ENCODE measurements at regions not wholly inside any gene's neighbourhood (a gene's known extent, or its start where the extent isn't known, plus 50 kb on each side); places are given as distances from the start of the nearest gene placed in this dataset. TPM values are rescaled to one million over a fixed set of nuclear protein-coding genes. Genes with fewer than 3 reads are reported as not detected.
"Not testable (repeated sequence)": the region's sequence is repeated elsewhere in the genome, so short reads cannot be mapped to it uniquely, and the experiment has no call there.

DNA sequence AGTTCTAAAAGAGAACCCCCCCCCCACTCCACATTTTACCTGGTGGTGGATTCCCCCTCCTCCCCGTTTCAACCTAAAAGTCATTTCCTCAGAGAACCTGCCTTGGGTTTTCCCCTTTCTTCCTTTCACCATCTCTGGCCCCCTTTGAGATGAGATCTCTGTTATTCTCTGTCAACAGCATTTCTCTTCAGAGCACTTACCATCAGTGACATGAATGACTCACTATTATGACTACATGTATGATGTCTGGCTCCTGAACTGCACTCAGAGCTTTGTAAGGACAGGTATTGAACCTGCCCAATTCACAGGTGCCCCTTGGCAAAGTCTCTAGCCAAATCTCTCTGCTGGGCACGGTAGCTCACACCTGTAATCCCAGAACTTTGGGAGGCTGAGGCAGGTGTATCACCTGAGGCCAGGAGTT lies 61.4 kb upstream of the JARID2 start:
- Histone ChIP-seq H3K9me3 (no peaks in the 10 kb centered on the region), H3K27ac (no peak overlapping the region), H3K4me1 (ENCODE audit: insufficient read depth) (no peaks in the 10 kb centered on the region), H3K36me3 (no peaks in the 10 kb centered on the region), H3K4me3 (no peak overlapping the region), H3K27me3 (no peaks in the 10 kb centered on the region)
- TF ChIP-seq EP300 (IDR thresholded peaks at IDR 0.05) (no peak), CTCF (IDR thresholded peaks at IDR 0.05) (no peak), POLR2A (IDR thresholded peaks at IDR 0.05) (no peak)
- WGBS, 3 donors = 77 to 88% (median 80%) methylated on average over 2 of the region's 2 CpGs
- intact Hi-C loops (cut with DNase I) = no loop called here
- no peak for DNase-seq

GRCh38 chr6:15185111-15185510 lies 60.8 kb upstream of the JARID2 start:
- H3K4me3 ChIP-seq; DNase-seq; intact Hi-C loops (cut with DNase I); H3K36me3 ChIP-seq; H3K27me3 ChIP-seq; H3K9me3 ChIP-seq; H3K4me1 ChIP-seq (ENCODE audit: insufficient read depth); H3K27ac ChIP-seq: not testable (repeated sequence)
- 85 to 91% (median 85%) methylated on average over 8 of the region's 8 CpGs for WGBS, 3 donors

DNA sequence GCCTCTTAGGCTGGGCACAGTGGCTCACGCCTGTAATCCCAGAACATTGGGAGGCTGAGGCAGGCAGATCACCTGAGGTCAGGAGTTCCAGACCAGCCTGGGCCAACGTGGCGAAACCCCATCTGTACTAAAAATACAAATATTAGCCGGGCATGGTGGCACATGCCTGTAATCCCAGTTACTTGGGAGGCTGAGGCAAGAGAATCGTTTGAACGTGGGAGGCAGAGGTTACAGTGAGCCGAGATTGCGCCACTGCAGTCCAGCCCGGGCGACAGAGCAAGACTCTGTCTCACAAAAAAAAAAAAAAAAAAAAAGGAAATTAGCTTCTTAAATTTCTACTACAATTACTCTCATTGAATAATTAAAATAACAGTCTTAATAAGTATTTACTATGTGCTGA lies 52.4 kb upstream of the JARID2 start:
- H3K36me3 ChIP-seq; DNase-seq; H3K4me3 ChIP-seq; H3K27ac ChIP-seq; H3K27me3 ChIP-seq; H3K4me1 ChIP-seq (ENCODE audit: insufficient read depth); intact Hi-C loops (cut with DNase I); H3K9me3 ChIP-seq: not testable (repeated sequence)
- WGBS, 3 donors = 86 to 92% (median 87%) methylated on average over 10 of the region's 10 CpGs

GRCh38 chr6:15194453-15194852 lies 51.4 kb upstream of the JARID2 start:
- DNase-seq = no peak
- TF ChIP-seq EP300 (IDR thresholded peaks at IDR 0.05) (no peak), CTCF (IDR thresholded peaks at IDR 0.05) (no peak)
- Histone ChIP-seq H3K4me1 (ENCODE audit: insufficient read depth) (no peaks in the 10 kb centered on the region), H3K36me3 (no peaks in the 10 kb centered on the region), H3K27ac (no peak overlapping the region), H3K27me3 (no peaks in the 10 kb centered on the region), H3K9me3 (no peaks in the 10 kb centered on the region), H3K4me3 (no peak overlapping the region)
- WGBS, 3 donors = 86 to 95% (median 93%) methylated on average over 4 of the region's 4 CpGs
- intact Hi-C loops (cut with DNase I) = no loop called here

Small RNAs in the stretch of these regions (small RNA-seq; reads per million reads assigned to genes)
- gene RN7SL332P (not detected), gene RNU6-793P (not detected)
